Panc1 (cell line): ENCODE measurements at regions not wholly inside any gene's neighbourhood (a gene's known extent, or its start where the extent isn't known, plus 50 kb on each side); places are given as distances from the start of the nearest gene placed in this dataset.

Source experiments
- ATAC-seq: fragments of 200-7000 bp; cut with Tn5 transposase; 2 replicates; pipeline ENCODE4 v1.9.1; 2020; ENCODE audit warnings: mild to moderate bottlenecking, moderate library complexity
- BruUV-seq: library from RNA; stranded (reverse); fragments of 400-500 nt; replicated peaks from 2 replicates; lab custom pipeline; 2021; lab: Mats Ljungman, UMichigan
- CTCF ChIA-PET: fragments of 300-600 bp; sonication (Branson Sonifier 250); formaldehyde crosslinking; loops from one replicate; lab custom pipeline; 2022; ENCODE audit warnings: antibody characterized with exemption; lab: Charles Lee
- POLR2A ChIA-PET: fragments of 300-600 bp; sonication (Branson Sonifier 250); formaldehyde crosslinking; loops from one replicate; lab custom pipeline; 2022; ENCODE audit warnings: antibody characterized with exemption; lab: Charles Lee
- DNase-seq: peaks from one replicate; pipeline ENCODE4 v3.0.0-alpha.2; 2010; ENCODE audit warnings: low read depth, low spot score
- H3K27ac ChIP-seq: 2 replicates; pipeline ENCODE4 v1.5.1; 2011; ENCODE audit warnings: mild to moderate bottlenecking, low read length, inconsistent platforms
- H3K27me3 ChIP-seq: fragments of 200-500 bp; sonication (Bioruptor generic); 2 replicates; pipeline ENCODE4 v1.6.0; 2014; ENCODE audit warnings: low read length, inconsistent platforms; ENCODE audit not compliant: control insufficient read depth, insufficient read depth
- H3K36me3 ChIP-seq: fragments of 200-500 bp; sonication (Bioruptor generic); 2 replicates; pipeline ENCODE4 v1.5.1; 2014; ENCODE audit warnings: inconsistent platforms, mild to moderate bottlenecking, low read length, moderate library complexity; ENCODE audit not compliant: control insufficient read depth, insufficient read depth
- H3K4me1 ChIP-seq: 2 replicates; pipeline ENCODE4 v1.5.1; 2011; ENCODE audit warnings: inconsistent platforms, mild to moderate bottlenecking, low read length, moderate library complexity; ENCODE audit not compliant: control insufficient read depth, insufficient read depth
- H3K4me3 ChIP-seq, 2 experiments: 2 replicates each; pipeline ENCODE4 v1.5.1; 2011 to 2012; ENCODE audit warnings: low read depth in 2 of 2, low read length in 2 of 2, mild to moderate bottlenecking in 2 of 2, inconsistent platforms in 1 of 2, moderate library complexity in 1 of 2
- H3K9me3 ChIP-seq: fragments of 200-500 bp; sonication (Bioruptor generic); 2 replicates; pipeline ENCODE4 v1.5.1; 2014; ENCODE audit warnings: low read depth, mild to moderate bottlenecking, inconsistent platforms, low read length, moderate library complexity; ENCODE audit not compliant: control insufficient read depth, insufficient read depth
- CTCF ChIP-seq: fragments of 450-650 bp; IDR thresholded peaks from 2 replicates; pipeline ENCODE4 v1.5.1; 2017; ENCODE audit warnings: mild to moderate bottlenecking
- POLR2AphosphoS5 ChIP-seq: IDR thresholded peaks from 2 replicates; pipeline ENCODE4 v1.6.1; 2012; ENCODE audit warnings: mild to moderate bottlenecking, low read depth, low read length, moderate library complexity
- SIN3A ChIP-seq: IDR thresholded peaks from 2 replicates; pipeline ENCODE4 v1.6.1; 2012; ENCODE audit warnings: low read depth, mild to moderate bottlenecking, low read length, moderate library complexity, borderline replicate concordance; ENCODE audit not compliant: insufficient read depth
- TCF7L2 ChIP-seq: IDR thresholded peaks from 2 replicates; pipeline ENCODE4 v1.6.1; 2011; ENCODE audit warnings: mild to moderate bottlenecking, low read depth, low read length, inconsistent platforms
- in situ Hi-C: cut with HindIII; loops from 2 replicates; pipeline ENCODE4 v1.10.0; 2016; ENCODE audit warnings: low sequenced_read_pairs, low pct_unique_long_range_greater_than_20kb
- intact Hi-C: fragments of 100-400 bp; cut with micrococcal nuclease; formaldehyde crosslinking; loops from one replicate; pipeline ENCODE4 v1.10.0; 2022; ENCODE audit not compliant: unreplicated experiment
- TF ChIP-seq, protein P1 (sequence below), 2 experiments: IDR thresholded peaks; 2 replicates each; pipeline ENCODE4 v1.6.1; 2011 to 2012; ENCODE audit warnings: low read depth in 2 of 2, control low read depth in 1 of 2, low read length in 1 of 2, mild to moderate bottlenecking in 1 of 2, moderate library complexity in 1 of 2; ENCODE audit not compliant: insufficient read depth in 1 of 2

DNA sequence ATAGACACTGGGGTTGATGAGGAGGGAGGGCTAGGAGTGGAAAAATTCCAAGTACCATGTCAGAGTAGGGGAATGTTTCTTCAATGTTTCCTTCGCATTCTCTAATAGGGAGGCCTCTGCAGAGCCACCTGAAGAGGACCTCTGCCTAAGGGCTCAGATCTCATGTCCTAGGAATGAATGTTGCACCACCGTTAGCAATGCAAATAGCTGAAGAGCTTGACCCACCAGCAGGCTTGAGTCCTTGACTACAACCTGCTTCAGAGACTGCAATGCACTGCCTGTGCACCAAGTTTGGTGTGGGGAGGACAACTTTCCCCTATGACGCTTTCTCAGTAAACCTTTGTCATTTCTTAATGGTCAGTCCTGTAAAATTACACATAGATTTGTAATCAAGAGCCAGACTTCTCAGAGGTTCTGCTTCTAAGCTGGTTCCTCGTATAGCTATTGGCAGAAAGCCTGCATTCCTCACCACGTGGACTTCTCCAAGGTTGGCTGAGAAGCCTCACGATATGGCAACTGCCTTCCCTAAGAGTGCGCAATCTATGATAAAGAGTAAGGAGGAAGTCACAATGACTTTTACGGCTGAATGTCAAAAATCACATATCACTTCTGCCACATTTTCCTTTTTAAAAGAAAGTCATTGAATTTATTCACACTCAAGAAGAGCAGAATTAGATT lies 600.7 kb upstream of the PTGER4 start:
- POLR2A ChIA-PET = no interaction called here

GRCh38 chr5:40074826-40075225 lies 604.9 kb upstream of the PTGER4 start:
- Histone ChIP-seq H3K27me3 (no peaks in the 10 kb centered on the region), H3K36me3 (no peaks in the 10 kb centered on the region), H3K4me1 (no peaks in the 10 kb centered on the region), H3K27ac (no peak overlapping the region), H3K9me3 (no peaks in the 10 kb centered on the region), H3K4me3 (no peak overlapping the region)
- DNase-seq = no peak
- no TSS peak for BruUV-seq
- intact Hi-C loops (no loop called here), in situ Hi-C loops (no loop called here)
- TF ChIP-seq POLR2AphosphoS5 (no peak), TCF7L2 (no peak), SIN3A (no peak), CTCF (no peak)
- TF ChIP-seq, protein P1, sequence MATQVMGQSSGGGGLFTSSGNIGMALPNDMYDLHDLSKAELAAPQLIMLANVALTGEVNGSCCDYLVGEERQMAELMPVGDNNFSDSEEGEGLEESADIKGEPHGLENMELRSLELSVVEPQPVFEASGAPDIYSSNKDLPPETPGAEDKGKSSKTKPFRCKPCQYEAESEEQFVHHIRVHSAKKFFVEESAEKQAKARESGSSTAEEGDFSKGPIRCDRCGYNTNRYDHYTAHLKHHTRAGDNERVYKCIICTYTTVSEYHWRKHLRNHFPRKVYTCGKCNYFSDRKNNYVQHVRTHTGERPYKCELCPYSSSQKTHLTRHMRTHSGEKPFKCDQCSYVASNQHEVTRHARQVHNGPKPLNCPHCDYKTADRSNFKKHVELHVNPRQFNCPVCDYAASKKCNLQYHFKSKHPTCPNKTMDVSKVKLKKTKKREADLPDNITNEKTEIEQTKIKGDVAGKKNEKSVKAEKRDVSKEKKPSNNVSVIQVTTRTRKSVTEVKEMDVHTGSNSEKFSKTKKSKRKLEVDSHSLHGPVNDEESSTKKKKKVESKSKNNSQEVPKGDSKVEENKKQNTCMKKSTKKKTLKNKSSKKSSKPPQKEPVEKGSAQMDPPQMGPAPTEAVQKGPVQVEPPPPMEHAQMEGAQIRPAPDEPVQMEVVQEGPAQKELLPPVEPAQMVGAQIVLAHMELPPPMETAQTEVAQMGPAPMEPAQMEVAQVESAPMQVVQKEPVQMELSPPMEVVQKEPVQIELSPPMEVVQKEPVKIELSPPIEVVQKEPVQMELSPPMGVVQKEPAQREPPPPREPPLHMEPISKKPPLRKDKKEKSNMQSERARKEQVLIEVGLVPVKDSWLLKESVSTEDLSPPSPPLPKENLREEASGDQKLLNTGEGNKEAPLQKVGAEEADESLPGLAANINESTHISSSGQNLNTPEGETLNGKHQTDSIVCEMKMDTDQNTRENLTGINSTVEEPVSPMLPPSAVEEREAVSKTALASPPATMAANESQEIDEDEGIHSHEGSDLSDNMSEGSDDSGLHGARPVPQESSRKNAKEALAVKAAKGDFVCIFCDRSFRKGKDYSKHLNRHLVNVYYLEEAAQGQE (IDR thresholded peaks at IDR 0.05; ENCODE audit: insufficient read depth in 1 of 2, low read depth in 2 of 2, low read length in 1 of 2) = no peak
- ChIA-PET CTCF (no interaction called here), POLR2A (no interaction called here)
- no peak for ATAC-seq

More for the DNA sequence above, 600.7 kb upstream of the PTGER4 start:
- no peaks in the 10 kb centered on the region for H3K4me1 ChIP-seq
- no peaks in the 10 kb centered on the region for H3K27me3 ChIP-seq
- no peak for ATAC-seq
- no peak overlapping the region for H3K4me3 ChIP-seq
- CTCF ChIA-PET = no interaction called here
- intact Hi-C loops (no loop called here), in situ Hi-C loops (no loop called here)
- no TSS peak for BruUV-seq
- no peak for DNase-seq
- no peaks in the 10 kb centered on the region for H3K9me3 ChIP-seq
- no peak overlapping the region for H3K27ac ChIP-seq
- TF ChIP-seq SIN3A = no peak
- TF ChIP-seq POLR2AphosphoS5 = no peak
- TF ChIP-seq CTCF = no peak
- TF ChIP-seq, protein P1 (IDR thresholded peaks at IDR 0.05; ENCODE audit: insufficient read depth in 1 of 2, low read depth in 2 of 2, low read length in 1 of 2) = no peak
- no peak for TF ChIP-seq TCF7L2
- no peaks in the 10 kb centered on the region for H3K36me3 ChIP-seq
